OCI-LY3 (cell line): ENCODE measurements at regions not wholly inside any gene's neighbourhood (a gene's known extent, or its start where the extent isn't known, plus 50 kb on each side); places are given as distances from the start of the nearest gene placed in this dataset.

Experiments
- H2AFZ ChIP-seq: fragments of 200-600, 300-600 bp; shearing (Covaris generic); 2 replicates; pipeline ENCODE4 v1.6.0; 2014; ENCODE audit warnings: antibody characterized with exemption, low read depth, low read length
- H3K27ac ChIP-seq: fragments of 200-600, 300-600 bp; sonication (generic); 2 replicates; pipeline ENCODE4 v1.5.1; 2014; ENCODE audit warnings: mild to moderate bottlenecking, low read length, moderate library complexity, mixed read lengths
- H3K27me3 ChIP-seq: fragments of 200-600, 300-600 bp; sonication (generic); 2 replicates; pipeline ENCODE4 v1.6.1; 2014; ENCODE audit warnings: low read depth, low read length, mixed read lengths
- H3K36me3 ChIP-seq: fragments of 200-600, 300-600 bp; sonication (generic); replicated peaks from 2 replicates; pipeline ENCODE3; 2014; ENCODE audit warnings: low read depth, low read length, mixed read lengths
- H3K4me1 ChIP-seq: fragments of 300-600, 200-600 bp; sonication (generic); 2 replicates; pipeline ENCODE4 v1.6.1; 2014; ENCODE audit warnings: low read length, mixed read lengths
- H3K4me2 ChIP-seq: fragments of 200-600, 300-600 bp; sonication (generic); 2 replicates; pipeline ENCODE4 v1.6.1; 2014; ENCODE audit warnings: low read length, mixed read lengths
- H3K4me3 ChIP-seq: fragments of 300-600, 200-600 bp; sonication (generic); 2 replicates; pipeline ENCODE4 v1.5.1; 2014; ENCODE audit warnings: antibody characterized with exemption, mild to moderate bottlenecking, low read length, moderate library complexity
- H3K79me2 ChIP-seq: fragments of 300-600, 200-600 bp; shearing (Covaris generic); 2 replicates; pipeline ENCODE4 v1.6.1; 2014; ENCODE audit warnings: mild to moderate bottlenecking, low read length, mixed read lengths
- H3K9ac ChIP-seq: fragments of 300-600, 200-600 bp; shearing (Covaris generic); 2 replicates; pipeline ENCODE4 v1.6.0; 2014; ENCODE audit warnings: mild to moderate bottlenecking, low read length, moderate library complexity
- H3K9me3 ChIP-seq: fragments of 200-600, 300-600 bp; shearing (Covaris generic); 2 replicates; pipeline ENCODE4 v1.6.1; 2014; ENCODE audit warnings: low read length, mixed read lengths; ENCODE audit not compliant: insufficient read depth
- H4K20me1 ChIP-seq: fragments of 200-600, 300-600 bp; sonication (generic); 2 replicates; pipeline ENCODE4 v1.6.1; 2016; ENCODE audit warnings: low read length, mixed read lengths; ENCODE audit not compliant: insufficient read depth
- CTCF ChIP-seq: fragments of 200-600, 300-600 bp; sonication (generic); IDR thresholded peaks from 2 replicates; pipeline ENCODE4 v1.5.1; 2014; ENCODE audit warnings: antibody characterized with exemption, low read length, low read depth
- EZH2phosphoT487 ChIP-seq: fragments of 200-600 bp; shearing (Covaris generic); IDR thresholded peaks from 2 replicates; pipeline ENCODE4 v1.6.1; 2018; ENCODE audit warnings: antibody characterized with exemption, mixed run types, low read depth

DNA sequence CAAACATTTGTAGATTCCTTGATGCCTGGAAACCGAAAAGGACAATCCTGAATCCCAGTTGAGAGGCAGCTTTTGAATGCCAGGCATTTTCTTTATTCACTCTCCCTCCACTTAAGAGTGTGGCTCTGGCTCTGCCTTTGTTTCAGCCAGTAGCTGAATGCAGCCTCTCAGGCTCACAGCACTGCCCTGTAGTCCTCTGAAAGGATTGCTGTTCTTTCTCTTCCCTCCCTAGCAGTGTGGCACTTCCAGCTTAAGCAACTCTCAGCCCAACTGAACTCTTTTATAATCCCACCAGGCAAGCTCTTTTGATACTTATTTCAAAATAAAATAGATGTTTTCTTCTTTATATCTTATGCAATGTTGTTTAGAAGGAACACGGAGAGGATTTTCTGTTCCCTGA lies 415.6 kb downstream of the GJA1 start:
- Histone ChIP-seq H3K4me2 (no peak overlapping the region), H3K79me2 (no peaks in the 10 kb centered on the region), H3K27ac (no peak overlapping the region), H3K27me3 (no peaks in the 10 kb centered on the region), H3K36me3 (no peaks in the 10 kb centered on the region), H3K9ac (no peak overlapping the region), H2AFZ (no peak overlapping the region), H4K20me1 (no peaks in the 10 kb centered on the region), H3K4me3 (no peak overlapping the region), H3K9me3 (no peaks in the 10 kb centered on the region), H3K4me1 (no peaks in the 10 kb centered on the region)
- TF ChIP-seq EZH2phosphoT487 (no peak), CTCF (no peak)

DNA sequence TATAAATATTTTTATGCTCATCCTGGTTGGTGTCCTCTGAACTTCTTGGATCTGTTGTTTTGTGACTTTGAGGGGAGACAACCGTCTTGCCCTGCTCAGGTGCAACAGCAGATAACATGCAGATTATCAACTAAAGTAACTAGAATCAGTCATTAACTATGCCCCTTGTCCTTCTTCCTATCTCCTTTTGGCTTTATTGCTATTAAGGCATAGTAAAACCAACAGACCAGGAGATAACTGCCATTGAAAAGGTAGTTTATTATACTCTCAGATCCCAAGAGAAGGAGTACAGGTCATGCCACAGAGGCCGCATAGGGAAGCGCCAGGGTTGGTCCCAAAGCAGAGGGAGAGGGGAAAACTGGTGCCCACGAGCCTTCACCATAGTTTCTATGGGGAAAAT lies 418.2 kb downstream of the GJA1 start:
- no peaks in the 10 kb centered on the region for H3K27me3 ChIP-seq
- H3K4me2 ChIP-seq: no peak overlapping the region
- H2AFZ ChIP-seq: no peak overlapping the region
- H3K27ac ChIP-seq: no peak overlapping the region
- H3K36me3 ChIP-seq: no peaks in the 10 kb centered on the region
- H3K79me2 ChIP-seq: no peaks in the 10 kb centered on the region
- no peaks in the 10 kb centered on the region for H3K4me1 ChIP-seq
- H3K9me3 ChIP-seq: no peaks in the 10 kb centered on the region
- H3K9ac ChIP-seq: no peak overlapping the region
- H3K4me3 ChIP-seq: no peak overlapping the region
- no peak for TF ChIP-seq EZH2phosphoT487
- TF ChIP-seq CTCF: no peak
- H4K20me1 ChIP-seq: no peaks in the 10 kb centered on the region

GRCh38 chr6:121855521-121855920 lies 420.1 kb downstream of the GJA1 start:
- Histone ChIP-seq H3K4me3 (no peak overlapping the region), H3K27ac (no peak overlapping the region), H3K9me3 (no peaks in the 10 kb centered on the region), H3K4me2 (no peak overlapping the region), H4K20me1 (no peaks in the 10 kb centered on the region), H3K79me2 (no peaks in the 10 kb centered on the region), H3K36me3 (no peaks in the 10 kb centered on the region), H3K9ac (no peak overlapping the region), H2AFZ (no peak overlapping the region), H3K27me3 (no peaks in the 10 kb centered on the region), H3K4me1 (no peaks in the 10 kb centered on the region)
- TF ChIP-seq CTCF: no peak
- TF ChIP-seq EZH2phosphoT487: no peak

DNA sequence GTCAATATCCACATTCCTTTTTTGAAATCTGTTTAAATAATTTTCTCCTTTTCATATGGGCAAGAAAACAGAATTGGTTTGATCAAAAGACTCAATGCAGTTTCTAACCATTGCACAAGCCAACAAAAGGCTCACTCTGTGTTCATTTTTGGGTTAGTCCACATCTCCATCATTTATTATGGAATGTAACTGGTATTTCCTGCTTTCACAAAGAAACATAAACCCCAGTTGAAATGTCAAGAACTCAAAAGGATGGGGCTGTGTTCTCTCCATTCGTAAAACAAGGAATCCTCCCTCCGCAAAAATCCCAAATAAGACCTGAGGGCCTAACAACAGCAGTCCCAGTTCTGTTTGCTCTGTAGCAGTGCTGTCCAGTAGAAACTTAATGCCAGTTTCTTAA lies 420.9 kb downstream of the GJA1 start:
- Histone ChIP-seq H3K9ac (no peak overlapping the region), H3K36me3 (no peaks in the 10 kb centered on the region), H3K4me2 (no peak overlapping the region), H3K27me3 (no peaks in the 10 kb centered on the region), H3K27ac (no peak overlapping the region), H3K79me2 (no peaks in the 10 kb centered on the region), H3K9me3 (no peaks in the 10 kb centered on the region), H3K4me3 (no peak overlapping the region), H4K20me1 (no peaks in the 10 kb centered on the region), H2AFZ (no peak overlapping the region), H3K4me1 (no peaks in the 10 kb centered on the region)
- no peak for TF ChIP-seq EZH2phosphoT487
- no peak for TF ChIP-seq CTCF
